Calu3 (cell line): ENCODE measurements at regions not wholly inside any gene's neighbourhood (a gene's known extent, or its start where the extent isn't known, plus 50 kb on each side); places are given as distances from the start of the nearest gene placed in this dataset.

ENCODE experiments used
- BruUV-seq: library from RNA; stranded (reverse); fragments of 400-500 nt; replicated peaks from 2 replicates; lab custom pipeline; 2021; lab: Mats Ljungman, UMichigan
- CTCF ChIA-PET: fragments of 300-600 bp; sonication (Branson Sonifier 250); formaldehyde crosslinking; loops from one replicate; lab custom pipeline; 2022; ENCODE audit warnings: antibody characterized with exemption; lab: Charles Lee
- DNase-seq: peaks from one replicate; pipeline ENCODE4 v3.0.0; 2022
- H3K27ac Mint-ChIP-seq: one replicate; pipeline ENCODE4 v1.8.0; 2022; ENCODE audit warnings: mixed read lengths; ENCODE audit not compliant: unreplicated experiment
- H3K27me3 Mint-ChIP-seq: one replicate; pipeline ENCODE4 v1.8.0; 2022; ENCODE audit warnings: mixed read lengths; ENCODE audit not compliant: unreplicated experiment
- H3K36me3 Mint-ChIP-seq: one replicate; pipeline ENCODE4 v1.8.0; 2022; ENCODE audit warnings: mild to moderate bottlenecking, moderate library complexity, mixed read lengths; ENCODE audit not compliant: insufficient read depth, unreplicated experiment
- H3K4me1 Mint-ChIP-seq: one replicate; pipeline ENCODE4 v1.8.0; 2022; ENCODE audit warnings: mild to moderate bottlenecking, low read depth, mixed read lengths; ENCODE audit not compliant: unreplicated experiment
- H3K4me3 Mint-ChIP-seq: one replicate; pipeline ENCODE4 v1.8.0; 2022; ENCODE audit warnings: mild to moderate bottlenecking, low read depth, moderate library complexity, mixed read lengths; ENCODE audit not compliant: unreplicated experiment
- H3K9me3 Mint-ChIP-seq: one replicate; pipeline ENCODE4 v1.8.0; 2022; ENCODE audit warnings: low read depth, mixed read lengths; ENCODE audit not compliant: unreplicated experiment
- CTCF ChIP-seq: fragments of 200-600 bp; IDR thresholded peaks from one replicate; pipeline ENCODE4 v1.8.0; 2022; ENCODE audit warnings: antibody characterized with exemption; ENCODE audit not compliant: unreplicated experiment
- intact Hi-C: fragments of 100-400 bp; cut with micrococcal nuclease; formaldehyde crosslinking; loops from one replicate; pipeline ENCODE4 v1.10.0; 2022; ENCODE audit not compliant: unreplicated experiment

- Mint-ChIP-seq H3K9me3 (no peaks in the 10 kb centered on the region), H3K27me3 (no peaks in the 10 kb centered on the region)
- CTCF ChIA-PET: no interaction called here
Observed at GRCh38 chr7:85474234-85474633, 287.4 kb upstream of the SEMA3D start.

GRCh38 chr7:85471740-85472139 is 284.9 kb upstream of the SEMA3D start:
- H3K9me3 Mint-ChIP-seq: no peaks in the 10 kb centered on the region
- no peak for DNase-seq
- H3K27ac Mint-ChIP-seq: no peak overlapping the region
- H3K4me1 Mint-ChIP-seq: no peaks in the 10 kb centered on the region
- no peaks in the 10 kb centered on the region for H3K27me3 Mint-ChIP-seq
- H3K36me3 Mint-ChIP-seq: no peaks in the 10 kb centered on the region
- CTCF ChIA-PET: no interaction called here
- BruUV-seq: no TSS peak
- TF ChIP-seq CTCF: no peak
- H3K4me3 Mint-ChIP-seq: no peak overlapping the region
- intact Hi-C loops: no loop called here

More at GRCh38 chr7:85474234-85474633, 287.4 kb upstream of the SEMA3D start:
- no peaks in the 10 kb centered on the region for H3K4me1 Mint-ChIP-seq
- BruUV-seq: no TSS peak
- no peak for DNase-seq
- no peak overlapping the region for H3K27ac Mint-ChIP-seq
- intact Hi-C loops: no loop called here
- H3K4me3 Mint-ChIP-seq: no peak overlapping the region
- H3K36me3 Mint-ChIP-seq: no peaks in the 10 kb centered on the region
- no peak for TF ChIP-seq CTCF

GRCh38 chr7:85471307-85471706 is 284.5 kb upstream of the SEMA3D start:
- no peak for DNase-seq
- no TSS peak for BruUV-seq
- CTCF ChIA-PET: no interaction called here
- intact Hi-C loops: no loop called here
- Mint-ChIP-seq H3K4me3 (no peak overlapping the region), H3K4me1 (no peaks in the 10 kb centered on the region), H3K27me3 (no peaks in the 10 kb centered on the region), H3K36me3 (no peaks in the 10 kb centered on the region), H3K27ac (no peak overlapping the region), H3K9me3 (no peaks in the 10 kb centered on the region)
- TF ChIP-seq CTCF: no peak

GRCh38 chr7:85469446-85470010 is 282.7 kb upstream of the SEMA3D start:
- CTCF ChIA-PET: no interaction called here
- no peak for TF ChIP-seq CTCF
- intact Hi-C loops: loop anchor here (5.0 to 10.0 kb wide), 4 partner anchors 85 to 427 kb away; no protein-coding TSS in a partner anchor
- H3K27ac Mint-ChIP-seq: no peak overlapping the region
- no peak for DNase-seq
- no peaks in the 10 kb centered on the region for H3K36me3 Mint-ChIP-seq
- no peak overlapping the region for H3K4me3 Mint-ChIP-seq
- H3K9me3 Mint-ChIP-seq: no peaks in the 10 kb centered on the region
- no peaks in the 10 kb centered on the region for H3K27me3 Mint-ChIP-seq
- H3K4me1 Mint-ChIP-seq: peaks cover 5% of the 10 kb centered on the region
- no TSS peak for BruUV-seq
